HepG2 (cell line): ENCODE measurements at regions not wholly inside any gene's neighbourhood (a gene's known extent, or its start where the extent isn't known, plus 50 kb on each side); places are given as distances from the start of the nearest gene placed in this dataset.

ENCODE experiments used
- ATAC-seq: fragments of 200-7000 bp; cut with Tn5 transposase; 3 replicates; pipeline ENCODE4 v1.9.1; 2020; ENCODE audit warnings: mild to moderate bottlenecking, moderate library complexity
- BruUV-seq: library from RNA; stranded (reverse); fragments of 400-500 nt; replicated peaks from 2 replicates; lab custom pipeline; 2021; lab: Mats Ljungman, UMichigan
- CTCF ChIA-PET: fragments of 300-600 bp; formaldehyde crosslinking; extraction: SDS; loops from one replicate; lab custom pipeline; 2021; ENCODE audit warnings: low total read pairs, inconsistent platforms, low intra/inter-chr PET ratio; lab: Yijun Ruan, JAX
- POLR2A ChIA-PET: fragments of 350-600 bp; sonication (Branson Sonifier 250); formaldehyde crosslinking; loops from one replicate; lab custom pipeline; 2020; ENCODE audit warnings: antibody characterized with exemption, inconsistent platforms; lab: Yijun Ruan, JAX
- DNase-seq: peaks from one replicate; pipeline ENCODE4 v3.0.0-alpha.2; 2015; ENCODE audit warnings: low spot score
- FAIRE-seq: peaks from 3 replicates; lab custom pipeline; 2011; peaks lifted over from hg19 to GRCh38; lab: Jason Lieb, UNC
- H2AFZ ChIP-seq: one replicate; pipeline ENCODE4 v1.6.1; 2011; ENCODE audit warnings: low read length, inconsistent platforms
- H3K27ac ChIP-seq: fragments of 300-600 bp; 3 replicates; pipeline ENCODE4 v1.8.0; 2011; ENCODE audit warnings: mixed run types, mild to moderate bottlenecking, mixed read lengths, low read length, inconsistent platforms; ENCODE audit not compliant: insufficient read depth; ENCODE audit errors: extremely low read length
- H3K27me3 ChIP-seq, 2 experiments: fragments of 200-600 bp in 1 of 2; 2 replicates in 1 of 2; 3 replicates in 1 of 2; pipeline versions ENCODE4 v1.6.0 to v1.8.0; 2011; ENCODE audit warnings: low read length in 2 of 2, mild to moderate bottlenecking in 2 of 2, moderate library complexity in 2 of 2, inconsistent platforms in 1 of 2; ENCODE audit not compliant: insufficient read depth in 2 of 2, control insufficient read depth in 1 of 2
- H3K36me3 ChIP-seq, 2 experiments: fragments of 200-600 bp in 1 of 2; replicated peaks in 1 of 2; 2 replicates in 1 of 2; 3 replicates in 1 of 2; pipeline versions ENCODE4 v1.5.1 to v1.8.0; 2011; ENCODE audit warnings: low read length in 2 of 2, inconsistent platforms in 1 of 2; ENCODE audit not compliant: insufficient read depth in 2 of 2, control insufficient read depth in 1 of 2
- H3K4me1 ChIP-seq: 2 replicates; pipeline ENCODE4 v1.5.1; 2012; ENCODE audit warnings: low read length, inconsistent platforms; ENCODE audit not compliant: insufficient read depth
- H3K4me2 ChIP-seq: 2 replicates; pipeline ENCODE4 v1.6.0; 2011; ENCODE audit warnings: low read depth, low read length, inconsistent platforms
- H3K4me3 ChIP-seq, 3 experiments: fragments of 200-600 bp in 1 of 3; sonication (generic), shearing (Covaris generic) in 1 of 3; replicated peaks in 1 of 3; 2 replicates each; pipeline ENCODE4 v1.5.1; 2011 to 2016; ENCODE audit warnings: low read length in 3 of 3, inconsistent platforms in 2 of 3, low read depth in 2 of 3, mild to moderate bottlenecking in 2 of 3, control low read depth in 1 of 3, mixed read lengths in 1 of 3; ENCODE audit not compliant: insufficient read depth in 1 of 3
- H3K79me2 ChIP-seq: one replicate; pipeline ENCODE4 v1.6.1; 2011; ENCODE audit warnings: low read length, inconsistent platforms; ENCODE audit not compliant: insufficient read depth
- H3K9ac ChIP-seq: 2 replicates; pipeline ENCODE4 v1.6.0; 2011; ENCODE audit warnings: mild to moderate bottlenecking, low read depth, low read length, inconsistent platforms; ENCODE audit not compliant: insufficient read depth
- H3K9me3 ChIP-seq: 2 replicates; pipeline ENCODE4 v1.5.1; 2012; ENCODE audit warnings: mild to moderate bottlenecking, low read length
- H4K20me1 ChIP-seq: 2 replicates; pipeline ENCODE4 v1.6.0; 2011; ENCODE audit warnings: inconsistent platforms, mild to moderate bottlenecking, low read length, moderate library complexity; ENCODE audit not compliant: insufficient read depth
- ATRX ChIP-seq: sonication (generic); formaldehyde crosslinking; IDR thresholded peaks from 2 replicates; pipeline ENCODE4 v1.4.0; 2020; ENCODE audit warnings: missing genetic modification reagents, borderline replicate concordance
- CBX5 ChIP-seq: sonication (generic); formaldehyde crosslinking; IDR thresholded peaks from 2 replicates; pipeline ENCODE4 v1.4.0; 2020; ENCODE audit warnings: missing genetic modification reagents, borderline replicate concordance
- CC2D1A ChIP-seq: sonication (generic); formaldehyde crosslinking; IDR thresholded peaks from 2 replicates; pipeline ENCODE4 v1.8.1; 2023; ENCODE audit warnings: mild to moderate bottlenecking, missing genetic modification reagents
- DNMT3B ChIP-seq: conservative IDR thresholded peaks from 2 replicates; pipeline ENCODE4 v1.6.1; 2016; ENCODE audit warnings: missing biosample characterization, control low read depth
- EED ChIP-seq: sonication (generic); formaldehyde crosslinking; IDR thresholded peaks from 2 replicates; pipeline ENCODE4 v1.5.0; 2020; ENCODE audit warnings: mild to moderate bottlenecking, missing genetic modification reagents
- ELF1 ChIP-seq: sonication (generic); formaldehyde crosslinking; IDR thresholded peaks from 2 replicates; pipeline ENCODE4 v1.4.0; 2020; ENCODE audit warnings: missing genetic modification reagents
- HMGA1 ChIP-seq: sonication (generic); formaldehyde crosslinking; conservative IDR thresholded peaks from 2 replicates; pipeline ENCODE4 v1.4.0; 2020; ENCODE audit warnings: missing genetic modification reagents
- HNF1A ChIP-seq, 2 experiments: sonication (generic) in 1 of 2; formaldehyde crosslinking in 1 of 2; IDR thresholded peaks; 2 replicates each; pipeline versions ENCODE4 v1.4.0 to v1.6.1; 2016 to 2020; ENCODE audit warnings: borderline replicate concordance in 1 of 2, low read depth in 1 of 2, mild to moderate bottlenecking in 1 of 2, missing genetic modification reagents in 1 of 2
- IRX3 ChIP-seq: sonication (generic); formaldehyde crosslinking; IDR thresholded peaks from 2 replicates; pipeline ENCODE4 v1.8.1; 2023; ENCODE audit warnings: mild to moderate bottlenecking, low read depth, missing genetic modification reagents, borderline replicate concordance
- JUND ChIP-seq: sonication (generic); formaldehyde crosslinking; IDR thresholded peaks from 2 replicates; pipeline ENCODE4 v1.8.0; 2022; ENCODE audit warnings: mild to moderate bottlenecking, missing genetic modification reagents
- KDM5A ChIP-seq: fragments of 200-600 bp; sonication (generic); IDR thresholded peaks from 2 replicates; pipeline ENCODE4 v1.7.0; 2018; ENCODE audit warnings: antibody characterized with exemption, mild to moderate bottlenecking, low read length, borderline replicate concordance
- NFIC ChIP-seq: IDR thresholded peaks from 2 replicates; pipeline ENCODE4 v1.6.1; 2012; ENCODE audit warnings: mild to moderate bottlenecking, low read length, inconsistent platforms
- NFRKB ChIP-seq: fragments of 450-650 bp; IDR thresholded peaks from 2 replicates; pipeline ENCODE4 v1.6.1; 2017
- TCF7L2 ChIP-seq: IDR thresholded peaks from 2 replicates; pipeline ENCODE4 v1.6.1; 2011; ENCODE audit warnings: mild to moderate bottlenecking, low read depth, low read length, moderate library complexity
- TIGD3 ChIP-seq: sonication (generic); formaldehyde crosslinking; IDR thresholded peaks from 2 replicates; pipeline ENCODE4 v1.5.1; 2020; ENCODE audit warnings: mild to moderate bottlenecking, missing genetic modification reagents, borderline replicate concordance
- TSC22D2 ChIP-seq: sonication (generic); formaldehyde crosslinking; IDR thresholded peaks from 2 replicates; pipeline ENCODE4 v1.5.1; 2020; ENCODE audit warnings: missing genetic modification reagents, mild to moderate bottlenecking, borderline replicate concordance
- ZBTB1 ChIP-seq: sonication (generic); formaldehyde crosslinking; IDR thresholded peaks from 2 replicates; pipeline ENCODE4 v1.4.0; 2020; ENCODE audit warnings: missing genetic modification reagents, borderline replicate concordance
- ZNF17 ChIP-seq: sonication (generic); formaldehyde crosslinking; IDR thresholded peaks from 2 replicates; pipeline ENCODE4 v1.5.0; 2020; ENCODE audit warnings: mild to moderate bottlenecking, missing genetic modification reagents
- ZNF331 ChIP-seq: sonication (generic); formaldehyde crosslinking; IDR thresholded peaks from 2 replicates; pipeline ENCODE4 v1.4.0; 2020; ENCODE audit warnings: missing genetic modification reagents
- ZNF724P ChIP-seq: sonication (generic); formaldehyde crosslinking; IDR thresholded peaks from 2 replicates; pipeline ENCODE4 v1.8.0; 2022; ENCODE audit warnings: missing genetic modification reagents, borderline replicate concordance
- WGBS: methylation state at CpG from one replicate; pipeline ENCODE4 v1.1.6; 2017; ENCODE audit warnings: low lambda C conversion rate; 5-methylcytosine and 5-hydroxymethylcytosine counted together
- in situ Hi-C: cut with HindIII; loops from 2 replicates; pipeline ENCODE4 v1.10.0; 2017; ENCODE audit warnings: low pct_unique_long_range_greater_than_20kb; ENCODE audit not compliant: extremely low pct_ligation_motif_present
- intact Hi-C: fragments of 100-400 bp; cut with micrococcal nuclease; formaldehyde crosslinking; loops from one replicate; pipeline ENCODE4 v1.10.0; 2022; ENCODE audit not compliant: unreplicated experiment

- no peak for TF ChIP-seq HNF1A (IDR thresholded peaks at IDR 0.05; ENCODE audit: low read depth)
- TF ChIP-seq HNF1A (CRISPR knock-in tag; IDR thresholded peaks at IDR 0.05; ENCODE audit: borderline replicate concordance) = no peak
- no peak for TF ChIP-seq DNMT3B
Observed at GRCh38 chr4:171281359-171281758, 531.8 kb upstream of the GALNTL6 start (continued).

- WGBS = 3% methylated on average over 2 of the region's 2 CpGs
- H3K4me1 ChIP-seq = no peaks in the 10 kb centered on the region
- no peaks in the 10 kb centered on the region for H3K36me3 ChIP-seq
- BruUV-seq = no TSS peak
- ChIA-PET CTCF (no interaction called here), POLR2A (no interaction called here)
- H2AFZ ChIP-seq = no peak overlapping the region
- no peak overlapping the region for H3K27ac ChIP-seq
- intact Hi-C loops (no loop called here), in situ Hi-C loops (no loop called here)
- H4K20me1 ChIP-seq = no peaks in the 10 kb centered on the region
- FAIRE-seq = no peak
- no peak overlapping the region for H3K4me3 ChIP-seq
- H3K9ac ChIP-seq = no peak overlapping the region
- DNase-seq = no peak
- H3K27me3 ChIP-seq = no peaks in the 10 kb centered on the region
- H3K9me3 ChIP-seq = no peaks in the 10 kb centered on the region
- ATAC-seq = no peak
- H3K79me2 ChIP-seq = no peaks in the 10 kb centered on the region
- H3K4me2 ChIP-seq = no peak overlapping the region
- TF ChIP-seq HMGA1 (CRISPR knock-in tag) = no peak
- TF ChIP-seq JUND (CRISPR knock-in tag) = no peak
- no peak for TF ChIP-seq TCF7L2
- no peak for TF ChIP-seq TIGD3
- TF ChIP-seq TSC22D2 (CRISPR knock-in tag) = no peak
- TF ChIP-seq ZNF331 (CRISPR knock-in tag) = no peak
- TF ChIP-seq ZBTB1 (CRISPR knock-in tag) = no peak
- TF ChIP-seq KDM5A = no peak
- TF ChIP-seq ZNF17 (CRISPR knock-in tag) = no peak
- TF ChIP-seq ZNF724P (CRISPR knock-in tag) = no peak
- no peak for TF ChIP-seq ATRX (CRISPR knock-in tag)
- TF ChIP-seq CC2D1A (CRISPR knock-in tag) = no peak
- TF ChIP-seq NFRKB = no peak
- TF ChIP-seq ELF1 (CRISPR knock-in tag) = no peak
- TF ChIP-seq EED (CRISPR knock-in tag) = no peak
- TF ChIP-seq IRX3 (CRISPR knock-in tag) = no peak
- no peak for TF ChIP-seq NFIC
- TF ChIP-seq CBX5 (CRISPR knock-in tag) = no peak
Observed at GRCh38 chr4:171279131-171279530, 534.1 kb upstream of the GALNTL6 start.
